Smooth muscle cell (in vitro differentiated cells): ENCODE measurements at regions not wholly inside any gene's neighbourhood (a gene's known extent, or its start where the extent isn't known, plus 50 kb on each side); places are given as distances from the start of the nearest gene placed in this dataset.

ENCODE experiments used
- DNase-seq: peaks from one replicate; lab custom pipeline; 2025; ENCODE audit not compliant: unreplicated experiment; lab: John Stamatoyannopoulos, UW
- H2AFZ ChIP-seq: fragments of 200-600 bp; sonication (generic); 2 replicates; pipeline ENCODE4 v1.6.0; 2016; ENCODE audit warnings: antibody characterized with exemption, low read depth, mild to moderate bottlenecking
- H3F3A ChIP-seq: fragments of 200-600 bp; sonication (generic); 2 replicates; pipeline ENCODE4 v1.6.0; 2017; ENCODE audit warnings: antibody characterized with exemption, low read depth
- H3K27ac ChIP-seq: fragments of 200-600 bp; sonication (generic); 2 replicates; pipeline ENCODE4 v1.5.1; 2016; ENCODE audit warnings: low read depth, mild to moderate bottlenecking
- H3K27me3 ChIP-seq: fragments of 200-600 bp; sonication (generic); 2 replicates; pipeline ENCODE4 v1.6.1; 2016; ENCODE audit warnings: low read depth, mild to moderate bottlenecking
- H3K36me3 ChIP-seq: fragments of 200-600 bp; sonication (generic); 2 replicates; pipeline ENCODE4 v1.5.1; 2016; ENCODE audit warnings: low read depth
- H3K4me1 ChIP-seq: fragments of 200-600 bp; sonication (generic); 2 replicates; pipeline ENCODE4 v1.5.1; 2016; ENCODE audit warnings: low read depth
- H3K4me2 ChIP-seq: fragments of 200-600 bp; sonication (generic); 2 replicates; pipeline ENCODE4 v1.6.0; 2016; ENCODE audit warnings: mild to moderate bottlenecking
- H3K4me3 ChIP-seq: fragments of 200-600 bp; sonication (generic); 2 replicates; pipeline ENCODE4 v1.5.1; 2016; ENCODE audit warnings: mild to moderate bottlenecking
- H3K79me2 ChIP-seq: fragments of 200-600 bp; sonication (generic); 2 replicates; pipeline ENCODE4 v1.6.0; 2016; ENCODE audit warnings: low read depth, mild to moderate bottlenecking
- H3K9ac ChIP-seq: fragments of 200-600 bp; sonication (generic); 2 replicates; pipeline ENCODE4 v1.6.0; 2016; ENCODE audit warnings: low read depth
- H3K9me3 ChIP-seq: fragments of 200-600 bp; sonication (generic); replicated peaks from 2 replicates; pipeline ENCODE4 v1.5.1; 2016; ENCODE audit warnings: low read depth
- H4K20me1 ChIP-seq: fragments of 200-600 bp; sonication (generic); 2 replicates; pipeline ENCODE4 v1.6.0; 2016; ENCODE audit warnings: low read depth
- CTCF ChIP-seq: fragments of 200-600 bp; sonication (generic); IDR thresholded peaks from 2 replicates; pipeline ENCODE4 v1.5.1; 2017; ENCODE audit warnings: borderline replicate concordance, mild to moderate bottlenecking, antibody characterized with exemption; ENCODE audit not compliant: insufficient read depth, poor library complexity, severe bottlenecking
- WGBS: methylation state at CpG from one replicate; pipeline ENCODE4 v1.1.7; 2016; ENCODE audit warnings: low lambda C conversion rate; 5-methylcytosine and 5-hydroxymethylcytosine counted together

- Histone ChIP-seq H3K9me3 (no peaks in the 10 kb centered on the region), H3K9ac (no peak overlapping the region), H4K20me1 (no peaks in the 10 kb centered on the region), H3K27ac (no peak overlapping the region), H3K4me3 (no peak overlapping the region), H3K4me1 (no peaks in the 10 kb centered on the region), H3K27me3 (no peaks in the 10 kb centered on the region), H3K36me3 (no peaks in the 10 kb centered on the region), H3K79me2 (no peaks in the 10 kb centered on the region), H3K4me2 (no peak overlapping the region), H3F3A (no peaks in the 10 kb centered on the region), H2AFZ (no peak overlapping the region)
- TF ChIP-seq CTCF, result no peak
- DNase-seq, result no peak
- 86% methylated on average over 8 of the region's 8 CpGs for WGBS
Measured at GRCh38 chr20:60490217-60491050, 532.2 kb downstream of the CDH26 start.

GRCh38 chr20:60491051-60491581, 532.9 kb downstream of the CDH26 start:
- Histone ChIP-seq H3K4me2 (no peak overlapping the region), H3K27ac (no peak overlapping the region), H3K36me3 (no peaks in the 10 kb centered on the region), H3K9ac (no peak overlapping the region), H3K27me3 (no peaks in the 10 kb centered on the region), H3K4me1 (no peaks in the 10 kb centered on the region), H3K4me3 (no peak overlapping the region), H3F3A (no peaks in the 10 kb centered on the region), H2AFZ (no peak overlapping the region), H3K79me2 (no peaks in the 10 kb centered on the region), H3K9me3 (no peaks in the 10 kb centered on the region), H4K20me1 (no peaks in the 10 kb centered on the region)
- no peak for DNase-seq
- no peak for TF ChIP-seq CTCF
- WGBS, result 85% methylated on average over 5 of the region's 5 CpGs

GRCh38 chr20:60494476-60494875, 536.3 kb downstream of the CDH26 start:
- 95% methylated on average over 3 of the region's 3 CpGs for WGBS
- H3K4me1 ChIP-seq, result no peaks in the 10 kb centered on the region
- no peak overlapping the region for H3K9ac ChIP-seq
- no peaks in the 10 kb centered on the region for H3F3A ChIP-seq
- H3K9me3 ChIP-seq, result no peaks in the 10 kb centered on the region
- H3K27ac ChIP-seq, result no peak overlapping the region
- no peaks in the 10 kb centered on the region for H3K79me2 ChIP-seq
- no peak overlapping the region for H3K4me2 ChIP-seq
- TF ChIP-seq CTCF, result no peak
- H4K20me1 ChIP-seq, result no peaks in the 10 kb centered on the region
- no peaks in the 10 kb centered on the region for H3K36me3 ChIP-seq
- no peak for DNase-seq
- no peak overlapping the region for H3K4me3 ChIP-seq
- no peaks in the 10 kb centered on the region for H3K27me3 ChIP-seq
- H2AFZ ChIP-seq, result no peak overlapping the region
